ENCODE measurements at regions not wholly inside any gene's neighbourhood (a gene's known extent, or its start where the extent isn't known, plus 50 kb on each side); places are given as distances from the start of the nearest gene placed in this dataset.
"Not testable (repeated sequence)": the region's sequence is repeated elsewhere in the genome, so short reads cannot be mapped to it uniquely, and the experiment has no call there.

- DNase-seq = no peak
Measured at GRCh38 chr9:38153152-38153909, 84.3 kb upstream of the SHB start.

- DNase-seq = no peak
Measured at GRCh38 chr9:38149647-38150046, 80.6 kb upstream of the SHB start.

GRCh38 chr9:38146844-38147243, 77.8 kb upstream of the SHB start:
- DNase-seq = no peak

- no peak for DNase-seq
Measured at GRCh38 chr9:38145526-38146053, 76.6 kb upstream of the SHB start.

- no peak for DNase-seq
Measured at GRCh38 chr9:38144421-38144820, 75.4 kb upstream of the SHB start.

GRCh38 chr9:38141746-38142591, 72.9 kb upstream of the SHB start:
- no peak for DNase-seq

GRCh38 chr9:38138276-38138675, 69.2 kb upstream of the SHB start:
- DNase-seq = no peak

GRCh38 chr9:38137342-38137741, 68.3 kb upstream of the SHB start:
- DNase-seq = no peak

GRCh38 chr9:38136386-38136785, 67.4 kb upstream of the SHB start:
- no peak for DNase-seq

- DNase-seq = no peak
Measured at GRCh38 chr9:38134611-38135237, 65.7 kb upstream of the SHB start.

- no peak for DNase-seq
Measured at GRCh38 chr9:38133595-38133994, 64.6 kb upstream of the SHB start.

- DNase-seq = no peak
Measured at GRCh38 chr9:38132956-38133355, 63.9 kb upstream of the SHB start.

GRCh38 chr9:38131729-38132128, 62.7 kb upstream of the SHB start:
- no peak for DNase-seq

GRCh38 chr9:38130724-38131123, 61.7 kb upstream of the SHB start:
- no peak for DNase-seq

- no peak for DNase-seq
Measured at GRCh38 chr9:38129366-38129765, 60.3 kb upstream of the SHB start.

- DNase-seq = no peak
Measured at GRCh38 chr9:38128752-38129270, 59.8 kb upstream of the SHB start.

- DNase-seq = no peak
Measured at GRCh38 chr9:38127271-38127839, 58.3 kb upstream of the SHB start.

GRCh38 chr9:38126730-38127129, 57.7 kb upstream of the SHB start:
- DNase-seq = no peak

- DNase-seq = no peak
Measured at GRCh38 chr9:38125889-38126288, 56.9 kb upstream of the SHB start.

GRCh38 chr9:38123359-38123758, 54.3 kb upstream of the SHB start:
- DNase-seq = not testable (repeated sequence)

- no peak for DNase-seq
Measured at GRCh38 chr9:38120961-38121360, 51.9 kb upstream of the SHB start.

- no peak for DNase-seq
Measured at GRCh38 chr9:38119560-38120236, 50.7 kb upstream of the SHB start.

Data from activated CD4-positive, alpha-beta T cell treated with anti-CD3 and anti-CD28 coated beads, Interleukin-2, amount 50 U/mL, for 16 hours (primary cell).